CD4-positive, alpha-beta T cell treated with Interleukin-10 for 1 hour (primary cell): ENCODE measurements at regions not wholly inside any gene's neighbourhood (a gene's known extent, or its start where the extent isn't known, plus 50 kb on each side); places are given as distances from the start of the nearest gene placed in this dataset.
"Not testable (repeated sequence)": the region's sequence is repeated elsewhere in the genome, so short reads cannot be mapped to it uniquely, and the experiment has no call there.

ENCODE experiments used
- DNase-seq: peaks from one replicate; pipeline ENCODE4 v3.0.0-alpha.2; 2020

DNA sequence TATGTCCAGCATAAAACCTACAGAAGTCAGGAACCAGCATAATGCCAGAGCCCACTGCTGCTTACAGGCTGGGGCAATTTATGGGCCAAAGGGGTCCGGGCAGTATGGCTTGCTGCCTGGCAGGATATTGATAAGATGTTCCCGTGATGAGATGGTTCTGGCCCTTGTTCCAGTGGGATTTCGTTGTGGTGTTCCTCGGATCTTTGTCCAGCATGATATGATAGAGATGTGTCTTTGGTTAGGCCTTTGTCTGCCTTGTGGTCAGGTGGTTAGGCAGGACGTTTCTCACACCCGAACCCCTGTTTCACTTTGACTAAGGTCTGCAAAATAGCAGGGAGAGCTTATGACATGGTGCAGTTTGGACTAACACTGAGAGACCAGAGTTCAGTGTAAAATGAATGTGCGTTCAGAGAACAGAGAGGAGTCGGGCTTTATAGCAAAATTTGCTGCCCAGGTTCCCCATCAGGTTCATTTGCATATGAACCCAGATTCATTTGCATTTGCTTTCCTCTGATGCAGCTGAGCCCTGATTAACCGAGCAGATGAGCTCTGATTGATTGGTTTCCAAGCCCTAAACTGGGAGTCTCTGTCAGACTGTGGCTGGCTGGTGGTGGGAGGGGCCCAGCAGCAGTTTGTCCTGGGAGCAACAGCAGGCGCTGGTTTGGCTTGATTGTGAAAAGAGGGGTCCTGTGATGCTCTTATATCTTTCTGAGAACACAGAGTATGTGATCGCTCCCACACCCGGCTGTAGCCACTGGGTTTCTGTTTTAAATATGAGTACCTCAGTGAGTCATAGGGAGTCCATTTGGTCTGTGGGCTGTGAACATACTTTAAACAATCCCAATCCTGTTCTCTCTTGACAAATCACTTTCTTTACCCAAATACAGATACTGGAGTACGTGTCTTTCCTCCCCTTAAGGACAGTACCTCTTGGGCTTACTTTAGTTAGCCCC lies 156.3 kb upstream of the PZP start:
- DNase-seq = peak; percentile 39

DNA sequence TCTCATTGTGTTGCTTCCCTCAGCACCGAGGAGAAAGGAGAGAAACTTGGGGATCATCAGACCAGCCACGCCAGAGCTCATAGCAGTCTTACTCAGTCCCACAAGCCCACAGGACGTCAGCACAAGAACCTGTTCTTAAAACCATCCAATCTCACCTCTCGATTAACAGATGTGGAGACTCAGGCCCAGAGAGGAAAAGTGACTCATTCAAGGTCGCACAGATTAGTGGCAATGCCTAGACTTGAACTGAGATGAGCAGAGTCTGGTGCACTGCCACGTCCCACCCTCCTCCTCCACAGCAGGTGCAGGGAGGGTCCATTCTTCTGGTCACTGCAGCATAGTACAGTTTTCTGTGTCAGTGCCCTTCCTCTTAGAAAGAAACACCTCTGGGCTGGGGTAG lies 154.9 kb upstream of the PZP start:
- no peak for DNase-seq

DNA sequence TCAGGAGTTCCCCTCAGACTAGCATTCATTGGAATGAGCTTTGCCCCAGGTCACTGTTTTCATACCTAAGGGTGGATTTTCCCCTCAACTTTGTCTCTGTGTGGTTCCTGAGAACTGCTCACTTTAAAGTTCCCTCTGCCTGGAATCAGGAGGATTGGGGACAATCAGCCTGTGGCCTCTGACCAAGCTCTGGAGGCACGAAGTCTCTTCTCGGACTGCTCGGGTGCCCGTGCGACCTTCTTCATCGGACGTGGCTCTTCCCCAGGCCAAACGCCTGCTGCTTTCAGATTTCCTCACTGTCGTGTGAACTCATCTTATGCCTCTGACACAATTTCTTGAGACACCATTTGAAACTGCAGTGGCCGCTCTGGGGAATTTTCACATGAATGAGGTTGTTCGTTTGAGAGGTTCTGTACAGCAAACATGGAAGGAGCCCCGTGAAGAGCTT lies 153.7 kb upstream of the PZP start:
- DNase-seq = no peak

DNA sequence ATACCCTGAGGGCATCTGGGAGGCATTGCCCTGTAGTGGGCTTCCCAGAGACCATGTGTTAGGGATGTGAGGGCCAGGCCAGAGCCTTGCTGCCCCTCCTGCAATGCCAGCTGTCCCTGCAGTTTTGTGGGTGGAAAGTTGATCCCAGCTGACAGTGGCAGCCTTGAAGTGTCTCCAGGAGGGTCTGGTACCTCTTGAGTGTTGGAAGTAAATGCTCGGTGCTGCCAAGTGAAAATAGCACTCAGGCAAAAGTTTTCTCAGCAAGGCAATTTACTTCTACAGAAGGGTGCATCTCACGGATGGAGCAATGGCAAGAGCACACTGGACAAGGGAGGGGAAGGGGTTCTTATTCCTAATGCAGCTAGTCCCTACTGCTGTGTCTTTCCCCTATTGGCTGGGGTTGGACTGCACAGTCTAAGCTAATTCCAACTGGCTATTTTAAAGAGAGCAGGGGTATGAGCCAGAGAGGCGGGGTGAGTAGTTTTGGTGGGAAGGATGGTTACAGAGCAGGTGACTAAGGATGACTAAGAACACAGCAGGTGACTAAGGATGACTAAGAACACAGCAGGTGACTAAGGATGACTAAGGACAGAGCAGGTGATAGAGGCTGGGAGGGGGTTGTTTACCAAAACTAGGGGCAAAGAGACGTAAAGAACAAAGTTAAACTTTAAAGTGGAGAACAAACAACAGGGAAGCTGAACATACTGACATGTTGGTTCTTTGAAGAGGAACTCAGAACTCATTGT lies 146.0 kb upstream of the PZP start:
- DNase-seq = not testable (repeated sequence)

DNA sequence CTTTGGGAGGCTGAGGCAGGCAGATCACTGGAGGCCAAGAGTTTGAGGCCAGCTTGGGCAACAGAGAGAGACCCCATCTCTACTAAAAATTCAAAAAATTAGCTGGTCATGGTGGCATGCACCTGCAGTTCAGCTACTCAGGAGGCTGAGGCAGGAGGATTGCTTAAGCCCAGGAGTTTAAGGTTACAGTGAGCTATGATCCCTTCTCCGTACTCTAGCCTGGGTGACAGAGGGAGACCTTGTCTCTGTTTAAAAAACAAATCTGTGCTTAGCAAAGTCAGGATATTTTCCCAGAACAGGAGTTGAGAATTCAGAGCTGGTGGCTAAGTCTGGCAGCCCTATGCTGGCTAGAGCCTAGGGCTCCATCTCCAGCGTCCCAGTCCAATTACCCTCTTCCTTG lies 142.9 kb upstream of the PZP start:
- DNase-seq = no peak

DNA sequence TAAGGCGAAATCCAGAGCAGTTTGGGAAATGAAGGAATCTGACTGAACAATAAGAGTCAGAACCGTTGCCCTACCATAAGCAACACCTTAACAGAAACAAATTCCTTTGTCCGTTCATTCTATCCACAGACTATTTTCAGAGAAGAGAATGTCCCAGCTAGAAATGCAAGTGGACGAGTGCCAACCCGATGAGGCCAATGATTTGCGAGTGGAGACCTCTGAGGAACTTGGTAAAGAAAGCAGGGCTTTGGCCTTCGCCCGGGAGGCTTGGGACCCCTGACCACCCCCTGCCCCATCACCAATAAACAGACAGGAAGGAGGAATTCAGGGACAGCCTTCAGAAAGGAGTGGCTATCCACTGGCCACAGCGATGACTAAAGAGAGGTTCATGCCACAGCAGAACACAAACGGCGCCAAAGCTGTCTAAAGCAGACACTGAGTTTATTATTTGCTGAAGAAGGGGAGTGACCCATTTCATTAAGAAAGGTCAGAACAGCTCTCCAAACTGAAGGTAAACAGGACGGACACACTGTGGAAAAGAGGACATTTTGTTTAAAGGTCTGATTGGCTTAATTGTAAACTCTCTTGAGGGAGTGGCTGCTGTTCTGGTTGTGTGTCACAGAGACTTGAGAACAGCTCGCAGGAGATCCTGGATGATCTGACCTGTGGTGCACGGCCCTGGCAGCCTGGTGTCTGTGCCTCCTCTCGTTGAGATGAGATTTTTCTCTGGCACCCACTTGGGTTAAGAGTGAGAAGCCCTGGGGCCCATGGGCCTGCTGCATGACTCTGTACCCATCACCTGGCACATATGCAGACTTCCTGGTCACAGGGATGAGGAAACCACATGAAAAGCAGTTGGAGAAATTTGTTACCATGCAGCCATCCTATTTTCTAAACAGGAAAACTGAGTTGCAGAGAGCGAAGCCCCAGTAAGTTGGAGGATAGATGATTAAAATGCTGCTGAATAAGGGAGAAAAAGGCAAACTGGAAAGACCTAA lies 142.0 kb upstream of the PZP start:
- no peak for DNase-seq

DNA sequence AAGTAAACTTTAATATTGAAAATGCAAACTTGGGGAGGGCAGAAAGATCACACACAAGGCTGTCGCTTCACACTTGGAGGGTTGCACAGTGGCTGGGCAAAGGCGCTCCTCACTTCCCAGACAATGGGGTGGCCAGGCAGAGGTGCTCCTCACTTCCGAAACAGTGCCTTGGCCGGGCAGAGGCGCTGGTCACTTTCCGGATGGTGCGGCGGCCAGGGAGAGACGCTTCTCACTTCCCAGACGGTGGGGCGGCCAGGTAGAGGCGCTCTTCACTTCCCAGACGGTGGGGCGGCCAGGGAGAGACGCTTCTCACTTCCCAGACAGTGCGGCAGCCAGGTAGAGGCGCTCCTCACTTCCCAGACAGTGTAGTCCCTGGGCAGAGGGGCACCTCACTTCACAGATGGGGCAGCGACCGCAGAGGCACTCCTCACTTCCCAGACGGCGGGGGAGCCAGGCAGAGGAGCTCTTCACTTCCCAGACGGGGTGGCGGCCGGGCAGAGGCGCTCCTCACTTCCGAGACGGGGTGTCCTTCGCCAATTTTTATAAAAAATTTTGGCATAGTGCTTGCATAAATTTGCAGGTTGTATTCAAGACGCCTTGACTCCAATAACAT lies 140.8 kb upstream of the PZP start:
- no peak for DNase-seq

DNA sequence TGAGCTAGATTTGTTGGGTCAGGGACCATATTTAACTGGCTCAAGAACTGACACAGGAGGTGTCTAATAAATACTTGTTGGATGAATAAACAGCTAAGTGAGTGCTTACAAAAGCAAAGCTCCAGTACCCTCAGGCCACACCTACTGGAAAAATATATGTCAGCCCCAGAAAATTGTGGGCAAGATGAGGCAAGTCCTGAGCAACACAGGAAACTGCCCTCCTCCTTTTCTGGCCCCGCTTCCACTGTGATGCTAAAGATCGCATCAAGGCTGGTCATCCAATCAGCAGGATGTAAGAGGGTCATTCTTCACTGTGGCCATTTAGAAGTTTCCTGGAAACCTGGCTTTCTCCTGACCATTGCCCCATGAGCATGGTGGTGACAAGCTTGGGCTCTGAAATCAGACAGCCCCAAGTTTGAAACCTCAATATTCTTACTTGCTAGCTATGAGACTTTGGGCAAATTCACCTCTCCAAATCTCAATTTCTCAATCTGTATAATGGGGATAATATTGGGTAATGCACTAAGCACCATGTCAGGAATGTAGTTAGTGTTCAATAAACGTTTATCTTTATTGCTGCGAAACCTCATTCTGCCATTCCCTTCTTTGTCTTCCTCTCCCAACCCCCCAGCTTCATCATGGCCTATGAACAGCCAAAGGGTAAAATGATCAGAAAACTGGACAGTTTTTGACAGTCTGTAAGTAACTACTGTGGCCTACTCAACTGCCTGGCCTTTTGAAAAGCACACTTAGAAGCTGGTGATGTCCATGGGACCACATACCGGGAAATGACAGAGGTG lies 139.3 kb upstream of the PZP start:
- no peak for DNase-seq

DNA sequence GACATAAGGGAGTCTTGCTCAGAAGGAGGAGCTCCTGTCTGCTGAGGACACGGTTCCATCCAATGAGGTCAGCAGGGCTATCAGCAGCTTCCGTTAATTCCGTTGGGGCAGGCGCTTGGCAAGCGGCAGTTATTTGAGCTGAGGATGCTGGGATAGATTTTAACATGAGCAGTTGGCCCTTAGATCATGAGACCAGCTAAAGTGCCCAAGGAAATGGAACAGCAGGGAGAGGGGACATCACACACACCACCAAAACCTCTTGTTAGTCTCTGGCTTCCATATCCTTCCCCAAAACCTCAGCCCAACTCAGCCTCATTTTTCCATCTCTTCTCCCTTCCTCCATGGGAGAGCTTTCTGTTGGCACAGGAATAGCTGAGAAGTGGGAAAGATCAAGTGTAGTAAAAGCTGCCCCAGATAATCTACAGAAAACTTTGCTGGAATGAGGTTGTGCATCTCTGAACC lies 138.7 kb upstream of the PZP start:
- DNase-seq = no peak

DNA sequence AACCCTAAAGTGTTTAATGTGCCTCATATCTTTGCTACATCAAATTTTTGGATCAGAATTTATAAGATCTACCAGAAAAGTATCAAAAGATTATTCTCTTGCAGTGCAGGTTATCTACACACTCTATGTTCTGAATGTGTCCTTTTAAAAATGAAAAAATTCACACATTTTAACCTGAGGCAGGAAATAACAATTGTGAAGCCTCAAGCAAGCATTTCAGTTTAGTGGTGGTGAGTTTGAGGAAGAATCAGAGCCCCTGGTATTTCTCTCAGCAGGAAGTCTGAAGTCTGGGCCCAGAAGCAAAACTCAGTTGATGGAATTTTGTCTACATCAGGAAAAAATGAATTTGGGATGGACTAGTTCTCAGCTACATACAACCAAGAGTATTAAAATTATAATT lies 137.0 kb upstream of the PZP start:
- DNase-seq = peak; percentile 15

DNA sequence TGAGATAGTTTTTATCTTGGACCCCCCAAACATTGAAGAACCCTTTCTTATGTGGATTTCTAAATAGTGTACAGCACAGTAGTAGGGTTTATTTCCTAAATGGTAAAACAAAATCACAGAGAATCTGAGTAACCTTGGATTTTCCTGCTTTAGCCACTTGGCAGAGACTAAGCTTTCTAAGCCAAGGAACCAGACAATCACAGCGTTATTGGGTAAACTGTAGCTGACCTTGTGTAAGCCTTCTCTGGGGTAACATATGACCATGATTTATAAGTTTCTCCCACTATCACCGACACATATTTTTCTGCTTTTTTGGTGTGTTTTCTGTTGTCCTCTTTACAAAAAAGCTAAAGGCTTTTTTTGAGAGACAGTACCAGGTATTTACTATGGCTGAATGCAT lies 136.3 kb upstream of the PZP start:
- no peak for DNase-seq

DNA sequence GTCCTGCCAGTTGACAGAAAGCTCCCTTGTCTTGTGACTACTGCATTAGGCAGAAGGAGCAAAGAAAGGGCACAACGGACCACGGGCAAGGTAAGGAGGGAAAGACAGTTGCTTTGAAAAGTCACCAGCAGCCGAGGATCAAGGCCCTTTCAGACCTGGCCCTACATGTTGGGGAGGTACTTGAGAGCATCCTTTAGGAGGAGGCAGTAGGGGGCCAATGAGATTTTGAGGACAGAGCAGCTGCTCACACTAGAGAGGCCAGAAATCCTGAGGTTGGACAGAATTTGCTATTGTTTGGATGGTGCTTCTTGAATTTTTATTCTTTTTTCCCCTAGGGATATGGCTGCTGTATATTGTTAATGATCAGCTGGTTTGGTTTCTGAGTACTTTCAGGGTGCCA lies 135.5 kb upstream of the PZP start:
- DNase-seq = no peak

DNA sequence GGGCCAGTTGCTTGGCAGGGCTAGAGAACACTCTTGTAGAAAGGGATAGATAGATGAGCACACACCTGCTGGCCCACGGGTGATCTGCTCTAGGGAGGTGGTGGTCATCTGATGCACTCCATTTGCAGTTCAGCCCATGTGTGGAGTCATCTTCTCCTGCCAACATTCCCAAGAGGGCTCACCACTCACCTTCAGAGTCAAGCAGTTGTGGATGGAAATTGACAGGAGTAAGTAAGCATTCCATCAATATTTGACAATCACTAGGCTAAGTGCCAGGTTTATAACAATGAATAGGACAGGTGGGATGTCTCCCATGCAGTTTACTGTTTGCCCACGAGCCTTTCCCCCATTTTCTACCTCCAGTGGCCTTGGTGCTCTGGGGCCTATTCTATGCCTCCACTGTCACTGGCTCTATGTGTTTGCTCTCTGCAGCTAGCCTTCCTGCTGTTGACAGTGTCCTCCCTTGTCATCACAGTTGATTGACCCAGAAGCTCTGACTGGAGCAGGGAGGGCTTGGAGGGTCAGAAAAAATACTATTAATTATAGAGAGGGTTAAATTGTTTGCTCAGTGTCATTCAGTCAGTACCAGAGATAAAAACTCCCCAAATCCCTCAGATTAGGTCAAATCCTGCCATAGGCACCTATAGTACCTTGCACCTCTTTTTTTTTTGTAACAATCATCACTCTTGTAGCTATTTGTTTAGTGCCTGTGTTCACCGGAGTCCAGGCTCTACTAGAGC lies 134.6 kb upstream of the PZP start:
- DNase-seq = no peak

DNA sequence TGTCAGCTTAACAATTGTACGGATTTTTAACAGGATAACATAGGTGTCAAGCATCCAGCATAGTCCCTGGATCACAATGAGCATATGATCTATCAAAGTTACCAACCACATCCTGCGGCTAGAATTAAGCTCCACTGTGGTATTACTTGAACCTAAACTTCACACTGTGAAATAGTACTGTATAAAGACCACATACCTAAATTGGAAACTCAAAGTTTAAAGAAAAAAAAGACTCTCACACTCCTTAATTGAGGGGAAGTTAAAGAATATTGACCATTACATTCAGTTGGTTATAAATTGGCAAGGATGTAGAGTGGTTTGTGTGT lies 133.0 kb upstream of the PZP start:
- DNase-seq = peak; percentile 17

DNA sequence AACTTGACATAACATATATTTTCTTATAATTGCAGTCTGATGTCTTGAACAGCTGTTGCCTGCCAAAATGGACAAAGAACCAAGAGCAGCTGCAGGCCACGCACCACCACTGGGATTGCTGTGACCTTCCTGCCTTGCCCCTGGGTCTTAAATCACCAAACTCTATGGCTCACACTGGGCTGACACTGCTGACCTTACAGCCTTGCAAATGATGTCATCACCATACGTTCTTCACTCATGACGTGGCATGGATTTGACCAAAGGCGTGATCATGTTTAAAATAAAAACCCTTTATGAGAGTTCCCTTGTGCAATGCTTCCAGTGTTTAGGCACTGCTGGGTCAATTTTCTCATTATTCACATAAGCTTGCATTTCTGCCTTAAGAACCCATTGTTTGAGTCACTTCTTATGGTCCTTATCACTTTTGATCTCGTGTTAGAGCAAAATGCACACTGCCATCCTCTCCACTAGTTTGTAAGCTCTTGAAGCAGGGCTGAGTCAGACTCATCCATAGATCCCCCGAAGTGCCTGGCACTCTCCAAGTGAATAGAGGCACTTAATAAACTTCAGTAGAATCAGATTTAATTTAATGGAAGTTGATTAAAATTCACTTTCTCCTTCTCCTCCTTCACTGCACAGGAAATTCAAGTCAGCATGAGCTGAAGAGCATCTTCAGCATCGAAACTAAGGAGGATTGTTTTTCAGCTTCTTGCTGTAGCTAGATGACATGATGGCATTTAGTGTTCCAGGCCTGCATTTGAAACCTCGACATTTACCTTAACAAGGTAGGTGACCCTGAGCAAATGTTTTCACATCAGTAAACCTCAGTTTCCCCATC lies 132.4 kb upstream of the PZP start:
- no peak for DNase-seq

DNA sequence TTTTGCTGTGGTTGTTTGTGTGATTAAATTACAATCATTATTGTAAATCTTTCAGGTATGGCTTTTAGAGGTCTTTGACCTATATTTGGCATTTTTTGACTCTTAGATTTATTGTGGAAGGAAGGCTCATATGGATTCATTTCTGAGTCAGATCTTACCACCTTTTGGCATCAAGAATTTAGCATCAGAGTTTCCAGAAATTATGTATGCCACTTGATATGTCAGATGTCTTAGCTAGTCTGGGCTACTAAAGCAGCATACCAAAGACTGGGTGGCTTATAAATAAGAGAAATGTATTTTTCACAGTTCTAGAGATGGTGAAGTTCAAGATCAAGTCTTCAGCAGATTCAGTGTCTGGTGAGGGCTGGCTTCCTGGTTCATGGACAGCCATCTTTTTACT lies 129.5 kb upstream of the PZP start:
- DNase-seq = no peak

DNA sequence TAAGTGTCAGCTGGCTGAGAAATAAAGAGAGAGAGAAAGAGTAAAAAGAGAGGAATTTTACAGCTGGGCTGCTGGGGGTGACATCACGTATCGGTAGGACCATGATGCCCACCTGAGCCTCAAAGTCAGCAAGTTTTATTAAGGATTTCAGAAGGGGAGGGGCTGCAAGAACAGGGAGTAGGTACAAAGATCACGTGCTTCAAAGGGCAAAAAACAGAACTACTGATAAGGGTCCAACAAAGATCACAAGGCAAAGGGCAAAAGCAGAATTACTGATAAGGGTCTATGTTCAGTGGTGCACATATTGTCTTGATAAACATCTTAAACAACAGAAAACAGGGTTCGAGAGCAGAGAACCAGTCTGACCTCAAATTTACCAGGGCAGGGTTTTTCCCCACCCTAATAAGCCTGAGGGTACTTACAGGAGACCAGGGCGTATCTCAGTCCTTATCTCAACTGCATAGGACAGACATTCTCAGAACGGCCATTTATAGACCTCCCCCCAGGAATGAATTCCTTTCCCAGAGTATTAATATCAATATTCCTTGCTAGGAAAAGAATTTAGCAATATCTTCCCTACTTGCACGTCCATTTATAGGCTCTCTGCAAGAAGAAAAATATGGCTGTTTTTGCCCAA lies 128.3 kb upstream of the PZP start:
- not testable (repeated sequence) for DNase-seq

DNA sequence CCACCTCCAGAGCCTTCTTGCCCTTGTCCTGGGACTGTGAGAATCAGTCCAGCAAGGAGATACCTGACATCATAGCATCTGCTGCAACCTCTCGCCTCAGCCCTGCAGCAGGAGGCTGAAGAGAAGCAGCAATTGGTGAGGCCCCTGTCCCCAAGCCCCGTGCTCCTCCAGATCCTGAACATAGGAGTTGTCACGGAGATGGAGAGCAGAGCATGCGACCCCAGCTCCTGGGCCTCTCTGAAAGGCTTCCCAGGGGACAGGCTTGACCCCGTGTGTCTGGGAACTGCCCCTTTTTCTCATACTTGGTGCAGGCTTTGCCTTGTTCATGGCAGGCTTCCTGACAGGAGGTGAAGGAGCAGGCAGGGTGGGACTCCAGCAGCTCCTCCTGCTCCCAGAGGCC lies 127.7 kb upstream of the PZP start:
- no peak for DNase-seq

DNA sequence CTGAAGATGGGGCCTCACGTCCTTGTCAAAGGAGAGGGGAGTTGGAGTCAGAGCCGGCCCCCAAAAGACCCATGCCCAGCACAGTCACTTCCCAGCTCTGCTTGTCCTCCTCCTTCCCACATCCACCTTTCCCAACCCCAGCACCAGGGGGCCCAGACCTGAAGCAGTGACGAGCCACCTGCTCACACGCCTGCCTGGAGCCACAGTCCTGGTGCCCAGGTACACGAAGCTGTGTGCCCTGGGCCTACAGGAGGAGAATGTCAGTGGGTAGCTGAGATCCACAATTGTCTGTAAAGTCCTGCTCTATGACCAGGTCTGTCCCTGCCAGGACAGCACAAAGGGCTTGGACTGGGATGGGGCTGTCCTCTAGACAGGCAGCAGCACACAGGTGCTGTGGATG lies 126.8 kb upstream of the PZP start:
- DNase-seq = no peak
